ENCODE measurements at regions not wholly inside any gene's neighbourhood (a gene's known extent, or its start where the extent isn't known, plus 50 kb on each side); places are given as distances from the start of the nearest gene placed in this dataset.
"Not testable (repeated sequence)": the region's sequence is repeated elsewhere in the genome, so short reads cannot be mapped to it uniquely, and the experiment has no call there.

DNA sequence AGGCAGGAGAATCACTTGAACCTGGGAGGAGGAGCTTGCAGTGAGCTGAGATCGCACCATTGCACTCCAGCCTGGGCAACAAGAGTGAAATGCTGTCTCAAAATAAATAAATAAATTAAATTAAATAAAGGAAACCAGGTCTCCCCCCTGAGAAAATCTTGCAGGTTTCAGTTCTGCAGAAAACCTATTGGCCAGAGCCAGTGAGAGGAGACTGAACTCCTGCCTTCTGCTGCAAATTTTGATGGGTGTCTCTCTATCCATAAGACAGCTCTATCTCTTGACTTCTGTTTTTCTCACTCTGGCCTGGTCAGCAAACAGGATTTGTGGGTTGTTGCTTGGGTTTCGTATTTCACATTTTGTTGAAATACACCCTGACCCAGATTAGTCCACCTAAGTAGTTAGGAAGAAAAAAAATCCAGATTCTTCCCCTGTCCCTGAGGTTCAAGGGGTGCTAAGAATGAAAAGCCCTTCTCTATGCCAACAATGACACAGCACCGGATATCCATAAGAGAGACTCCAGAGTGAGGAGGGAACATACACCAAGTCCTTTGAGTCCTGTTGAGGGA lies 86.7 kb upstream of the MAP4K4 start:
- no peak for DNase-seq (ENCODE audit: low read depth in 2 of 2)

DNA sequence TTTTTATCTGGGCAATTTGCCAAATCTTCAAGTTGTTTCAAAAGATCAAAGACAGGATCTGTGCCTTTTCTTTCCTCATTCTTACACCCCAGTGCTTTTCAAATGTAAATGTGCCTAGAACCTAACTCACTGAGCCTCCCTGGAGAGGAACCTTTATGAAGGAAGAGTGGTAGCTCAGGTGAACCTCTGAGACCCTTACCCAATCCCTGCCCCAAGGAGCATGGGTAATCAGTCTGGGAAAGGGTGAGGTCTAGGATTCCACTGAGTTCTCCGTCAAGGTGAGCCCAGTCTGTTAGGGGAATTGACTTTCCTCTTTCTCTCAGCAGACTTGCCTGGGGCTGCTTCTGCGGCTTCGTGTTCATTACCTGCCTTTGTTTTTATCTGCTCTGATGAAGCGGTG lies 88.1 kb upstream of the MAP4K4 start:
- no peak for DNase-seq (ENCODE audit: low read depth in 2 of 2)

DNA sequence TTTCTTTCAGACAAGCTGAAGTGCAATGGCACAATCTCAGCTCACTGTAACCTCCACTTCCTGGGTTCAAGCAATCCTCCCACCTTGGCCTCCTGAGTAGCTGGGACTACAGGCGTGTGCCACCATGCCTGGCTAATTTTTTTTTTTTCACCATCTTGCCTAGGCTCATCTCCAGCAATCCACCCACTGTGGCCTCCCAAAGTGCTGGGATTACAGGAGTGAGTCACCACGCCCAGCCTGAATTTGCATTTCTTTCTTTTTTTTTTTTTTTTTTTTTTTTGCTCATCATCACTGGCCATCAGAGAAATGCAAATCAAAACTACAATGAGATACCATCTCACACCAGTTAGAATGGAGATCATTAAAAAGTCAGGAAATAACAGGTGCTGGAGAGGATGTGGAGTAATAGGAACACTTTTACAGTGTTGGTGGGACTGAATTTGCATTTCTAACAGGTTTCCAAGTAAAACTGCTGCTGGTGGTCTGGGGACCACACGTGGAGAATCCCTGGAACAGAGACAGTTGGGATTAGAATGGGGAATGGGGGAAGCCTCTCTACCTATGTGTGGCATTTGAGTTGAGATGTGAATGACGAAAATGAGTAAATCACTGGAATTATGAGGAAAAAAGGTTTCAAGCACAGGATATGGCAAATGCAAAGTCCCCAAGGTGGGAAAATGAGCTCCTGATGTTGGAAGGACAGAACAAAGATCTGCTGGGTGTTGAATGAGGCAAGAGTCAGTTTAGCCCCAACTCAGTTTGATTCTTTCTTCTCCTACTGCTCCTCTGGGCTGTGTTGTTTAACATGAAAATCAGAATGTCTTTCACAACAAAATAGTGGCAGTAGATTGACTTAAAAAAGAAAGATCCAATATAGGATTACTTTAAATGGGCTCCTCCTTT lies 88.8 kb upstream of the MAP4K4 start:
- no peak for DNase-seq (ENCODE audit: low read depth in 2 of 2)

DNA sequence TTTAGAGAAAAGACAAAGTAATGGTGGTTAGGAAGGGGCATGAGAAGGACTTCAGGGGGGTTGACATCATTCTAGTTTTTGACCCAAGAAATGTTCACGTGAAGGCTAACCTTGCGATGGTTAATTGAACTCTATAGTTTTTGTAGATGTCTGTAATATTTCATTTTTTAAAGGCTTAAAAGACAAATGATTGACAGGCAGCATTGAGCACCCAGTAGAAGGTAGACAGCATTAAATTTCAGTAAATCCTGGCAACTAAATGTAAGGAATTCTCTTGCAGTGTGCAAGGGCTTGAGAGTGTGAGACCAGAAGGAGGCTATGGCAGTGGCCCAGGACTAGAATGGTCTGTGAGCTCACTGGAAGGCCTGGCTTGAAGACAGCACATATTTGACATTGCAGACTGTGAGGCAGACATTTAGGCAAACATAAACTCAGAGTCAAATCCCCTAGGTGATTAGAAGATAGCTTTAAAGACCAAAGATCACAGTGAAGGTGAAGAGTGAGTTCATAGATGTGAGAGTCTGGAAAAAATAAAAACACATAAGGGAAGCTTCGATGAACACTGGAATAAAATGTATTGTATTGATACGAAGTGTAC lies 100.1 kb upstream of the MAP4K4 start:
- no peak for DNase-seq (ENCODE audit: low read depth in 2 of 2)

DNA sequence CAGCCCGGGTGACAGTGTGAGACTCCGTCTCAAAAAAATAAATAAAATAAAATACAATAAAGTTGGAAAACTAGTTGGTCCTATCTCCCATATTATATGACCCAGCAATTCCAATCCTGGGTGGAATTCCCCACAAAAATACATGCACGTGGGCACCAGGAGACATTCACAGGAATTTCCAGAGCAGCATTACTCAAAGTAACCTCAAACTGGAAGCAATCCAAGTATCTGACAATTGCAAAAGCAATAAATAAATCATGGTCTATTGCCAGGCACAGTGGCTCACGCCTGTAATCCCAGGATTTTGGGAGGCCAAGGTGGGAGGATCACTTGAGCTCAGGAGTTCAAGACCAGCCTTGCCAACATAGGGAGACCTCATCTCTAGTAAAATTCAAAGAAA lies 101.2 kb upstream of the MAP4K4 start:
- DNase-seq (ENCODE audit: low read depth in 2 of 2), result peak; percentile 30 to 39

DNA sequence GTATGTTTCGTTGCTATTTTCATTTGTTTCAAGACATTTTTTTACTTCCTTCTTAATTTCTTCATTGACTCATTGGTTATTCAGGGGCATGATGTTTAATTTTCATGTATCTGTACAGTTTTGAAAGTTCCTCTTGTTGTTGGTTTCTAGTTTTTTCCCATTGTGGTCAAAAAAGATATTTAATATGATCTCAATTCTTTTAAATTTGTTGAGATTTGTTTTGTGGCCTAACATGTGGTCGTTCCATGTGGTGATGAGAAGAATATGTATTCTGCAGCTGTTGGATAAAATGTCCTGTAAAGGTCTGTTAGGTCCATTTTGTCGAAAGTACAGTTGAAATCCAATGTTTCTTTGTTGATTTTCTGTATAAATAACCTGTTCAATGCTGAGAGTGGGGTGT lies 110.3 kb upstream of the MAP4K4 start:
- DNase-seq (ENCODE audit: low read depth in 2 of 2), result no peak

DNA sequence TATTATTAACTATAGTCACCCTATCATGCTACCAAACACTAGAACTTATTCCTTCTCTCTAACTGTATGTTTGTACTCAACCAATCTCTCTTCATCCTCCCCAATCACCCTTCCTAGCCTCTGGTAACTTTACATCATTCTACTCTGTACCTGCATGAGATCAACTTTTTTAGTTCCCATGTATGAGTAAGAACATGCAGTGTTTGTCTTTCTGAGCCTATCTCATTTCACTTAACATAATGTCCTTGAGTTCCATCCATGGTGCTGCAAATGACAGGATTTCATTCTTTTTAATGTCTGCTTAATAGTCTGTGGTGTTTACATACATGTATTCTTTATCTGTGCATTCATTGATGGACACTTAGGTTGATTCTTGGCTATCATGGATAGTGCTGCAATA lies 108.9 kb upstream of the RFX8 start:
- DNase-seq (ENCODE audit: low read depth in 2 of 2), result no peak

DNA sequence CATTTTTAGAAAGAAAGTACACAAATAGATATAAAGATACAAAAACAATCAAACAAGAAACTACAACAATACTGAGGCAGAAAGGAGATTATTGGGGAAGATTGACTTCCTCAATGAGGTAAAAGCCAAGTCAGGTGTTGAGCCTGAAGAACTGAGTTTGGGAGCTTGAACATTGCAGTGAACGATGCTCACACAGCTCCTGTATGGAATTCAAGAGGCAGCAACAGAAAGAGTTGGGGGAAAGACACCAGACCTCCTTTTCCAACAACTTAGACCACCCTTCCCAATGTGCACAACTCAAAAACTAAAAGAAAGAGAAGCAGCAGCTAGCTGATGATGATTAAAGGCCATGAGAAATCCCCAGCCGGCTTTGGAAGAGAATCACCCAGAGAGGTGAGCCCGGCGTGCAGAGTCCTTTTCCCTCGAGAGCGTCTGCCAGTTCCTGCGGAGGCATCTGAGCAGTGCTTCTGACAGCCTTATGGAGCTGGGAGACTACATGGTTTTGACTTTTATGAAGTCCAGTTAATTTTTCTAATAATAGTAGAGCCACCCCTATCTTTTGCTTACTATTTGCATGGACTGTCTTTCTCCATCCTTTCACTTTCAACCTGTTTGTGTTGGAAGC lies 106.9 kb upstream of the RFX8 start:
- no peak for DNase-seq (ENCODE audit: low read depth in 2 of 2)

DNA sequence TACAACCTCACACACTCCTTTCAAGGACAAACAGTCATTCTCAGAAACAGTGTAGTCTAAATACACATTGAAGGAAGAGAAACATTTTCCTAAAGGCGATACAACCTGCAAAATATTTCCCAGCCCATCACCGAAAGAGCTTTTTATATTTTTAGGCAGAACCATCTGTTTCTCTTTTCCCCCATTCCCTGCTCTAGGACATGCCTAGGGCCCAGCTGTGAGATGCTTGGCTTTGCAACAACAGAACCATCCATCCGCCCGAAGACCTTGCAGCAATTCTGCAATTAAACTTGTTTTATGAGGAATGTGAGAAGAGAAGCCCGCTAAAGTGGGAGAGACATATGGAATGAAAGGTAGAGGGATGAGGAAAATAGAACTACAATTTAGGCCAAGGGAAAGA lies 105.6 kb upstream of the RFX8 start:
- DNase-seq (ENCODE audit: low read depth in 2 of 2), result no peak

DNA sequence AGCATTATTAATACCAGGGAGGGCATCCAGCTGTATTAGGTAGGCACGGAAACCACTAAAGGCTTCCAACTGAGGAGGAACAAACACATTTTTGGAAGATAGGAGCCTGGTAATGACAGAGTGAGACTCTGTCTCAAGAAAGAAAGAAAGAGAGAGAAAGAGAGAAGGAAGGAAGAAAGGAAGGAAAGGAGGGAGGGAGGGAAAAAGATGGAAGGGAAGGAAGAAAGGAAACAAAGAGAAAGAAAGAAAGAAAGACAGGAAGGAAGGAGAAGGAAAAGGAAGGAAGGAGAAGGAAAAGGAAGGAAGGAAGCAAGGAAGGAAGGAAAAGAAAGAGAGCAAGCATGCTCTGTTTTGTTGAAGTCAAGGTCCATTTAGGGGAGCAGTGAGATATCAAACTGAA lies 103.8 kb upstream of the RFX8 start:
- DNase-seq (ENCODE audit: low read depth in 2 of 2), result no peak

DNA sequence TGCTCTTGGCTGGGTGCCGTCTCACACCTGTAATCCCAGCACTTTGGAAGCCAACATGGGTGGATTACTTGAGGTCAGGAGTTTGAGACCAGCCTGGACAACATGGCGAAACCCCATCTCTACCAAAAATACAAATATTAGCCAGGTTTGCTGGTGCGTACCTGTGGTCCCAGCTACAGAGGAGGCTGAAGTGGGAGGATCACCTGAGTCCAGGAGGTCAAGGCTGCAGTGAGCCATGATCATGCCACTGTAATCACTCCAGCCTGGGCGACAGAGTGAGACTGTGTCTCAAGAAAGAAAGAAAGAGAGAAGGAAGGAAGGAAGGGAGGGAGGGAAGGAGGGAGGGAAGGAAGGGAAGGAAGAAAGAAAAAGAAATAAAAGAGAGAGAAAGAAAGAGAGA lies 103.2 kb upstream of the RFX8 start:
- not testable (repeated sequence) for DNase-seq (ENCODE audit: low read depth in 2 of 2)

DNA sequence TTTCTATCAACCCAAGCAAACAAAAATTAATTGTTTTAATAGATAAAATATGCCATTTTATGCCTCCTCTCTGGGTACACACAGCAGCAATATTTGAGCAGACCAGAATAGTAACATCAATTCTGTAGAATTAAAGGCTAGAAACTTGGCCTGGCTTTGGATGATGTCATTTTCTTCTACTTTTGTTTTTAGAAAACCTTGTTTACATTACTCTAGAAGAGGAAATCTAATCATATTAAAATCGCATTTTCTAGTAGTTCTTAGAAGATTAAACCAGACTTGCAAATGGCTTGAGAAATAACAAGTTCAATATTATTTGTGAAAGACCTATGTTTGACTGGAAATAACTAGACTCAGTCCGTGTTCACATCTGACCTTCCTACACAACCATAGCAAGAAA lies 102.3 kb upstream of the RFX8 start:
- peak in 1 of 2 donors; percentile 39 for DNase-seq (ENCODE audit: low read depth in 2 of 2)

DNA sequence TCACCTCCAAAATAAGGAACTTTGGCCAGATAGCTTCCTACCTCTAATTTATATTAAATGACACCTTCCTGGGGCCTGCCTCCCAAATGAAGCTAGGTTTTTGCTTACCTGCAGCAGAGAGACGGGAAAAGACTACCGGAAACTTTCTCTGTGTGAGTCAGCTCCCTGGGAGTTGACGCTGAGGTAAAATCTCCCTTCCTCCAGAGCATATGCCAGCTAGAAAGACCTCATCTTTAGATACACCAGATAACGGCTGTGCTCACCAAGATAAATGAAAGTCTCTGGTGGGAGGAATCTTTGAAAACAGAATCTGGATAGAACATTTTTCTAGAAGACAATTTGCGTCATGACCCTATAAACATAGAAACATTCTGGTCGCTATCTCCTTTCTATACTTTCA lies 99.7 kb upstream of the RFX8 start:
- no peak for DNase-seq (ENCODE audit: low read depth in 2 of 2)

DNA sequence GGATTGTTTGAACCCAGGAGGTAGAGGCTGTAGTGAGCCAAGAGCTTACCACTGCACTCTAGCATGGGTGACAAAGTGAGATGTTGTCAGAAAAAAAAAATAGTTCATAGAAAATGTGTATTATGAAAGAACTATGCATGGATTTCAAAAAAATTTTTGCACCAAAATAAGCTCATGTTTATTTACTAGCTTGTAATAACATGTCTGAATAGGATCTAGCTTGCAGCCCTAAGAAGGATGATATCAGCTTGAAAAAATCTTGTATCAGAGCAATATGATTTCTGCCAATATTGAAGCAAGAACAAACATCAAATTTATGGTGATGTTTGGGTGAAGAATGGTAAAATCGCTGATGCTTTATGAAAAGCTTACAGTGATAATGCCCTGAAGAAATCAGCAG lies 97.0 kb upstream of the RFX8 start:
- no peak for DNase-seq (ENCODE audit: low read depth in 2 of 2)

DNA sequence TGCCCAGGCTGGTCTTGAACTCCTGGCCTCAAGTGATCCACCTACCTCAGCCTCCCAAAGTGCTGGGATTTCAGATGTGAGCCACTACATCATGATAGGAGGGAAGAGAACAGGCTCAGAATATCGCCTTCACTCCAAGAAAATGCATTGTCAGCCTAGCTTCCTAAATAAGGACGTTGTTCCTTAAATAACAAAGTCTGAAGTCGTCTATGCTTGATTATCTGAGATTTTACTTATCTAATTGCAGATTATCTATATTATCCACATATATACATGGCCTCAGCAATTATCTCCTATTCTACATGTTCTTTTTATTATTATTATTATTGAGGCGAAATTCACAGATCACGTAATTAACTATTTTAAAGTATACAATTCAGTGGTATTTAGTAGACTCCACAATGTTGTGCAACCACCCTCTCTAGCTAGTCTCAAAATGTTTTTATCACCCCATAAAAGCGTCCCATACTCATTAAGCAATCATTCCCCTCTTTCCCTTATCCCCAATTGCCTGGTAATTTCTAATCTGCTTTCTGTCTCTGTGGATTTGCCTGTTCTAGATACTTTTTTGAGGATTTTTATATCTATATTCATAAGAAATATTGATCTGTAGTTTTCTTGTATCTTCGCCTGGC lies 95.1 kb upstream of the RFX8 start:
- DNase-seq (ENCODE audit: low read depth in 2 of 2), result no peak

DNA sequence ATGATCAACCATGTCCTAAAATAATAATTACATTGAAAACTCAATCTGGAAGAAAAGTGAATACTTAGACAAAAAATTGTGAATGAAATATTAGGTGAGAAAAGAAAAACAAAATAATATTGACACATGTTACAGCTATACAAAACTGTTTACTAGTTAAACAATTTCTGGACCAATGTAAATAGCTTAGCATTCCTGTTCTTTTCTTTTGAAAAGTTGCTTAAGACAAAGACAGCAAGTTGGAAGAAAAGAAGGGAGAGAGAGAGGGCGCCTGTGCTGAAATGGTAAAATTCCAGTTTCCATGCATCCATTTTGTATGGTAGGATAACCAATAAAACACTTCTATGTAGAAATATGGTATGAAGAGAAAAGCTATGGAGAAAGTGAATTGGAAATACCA lies 94.1 kb upstream of the RFX8 start:
- DNase-seq (ENCODE audit: low read depth in 2 of 2), result no peak

DNA sequence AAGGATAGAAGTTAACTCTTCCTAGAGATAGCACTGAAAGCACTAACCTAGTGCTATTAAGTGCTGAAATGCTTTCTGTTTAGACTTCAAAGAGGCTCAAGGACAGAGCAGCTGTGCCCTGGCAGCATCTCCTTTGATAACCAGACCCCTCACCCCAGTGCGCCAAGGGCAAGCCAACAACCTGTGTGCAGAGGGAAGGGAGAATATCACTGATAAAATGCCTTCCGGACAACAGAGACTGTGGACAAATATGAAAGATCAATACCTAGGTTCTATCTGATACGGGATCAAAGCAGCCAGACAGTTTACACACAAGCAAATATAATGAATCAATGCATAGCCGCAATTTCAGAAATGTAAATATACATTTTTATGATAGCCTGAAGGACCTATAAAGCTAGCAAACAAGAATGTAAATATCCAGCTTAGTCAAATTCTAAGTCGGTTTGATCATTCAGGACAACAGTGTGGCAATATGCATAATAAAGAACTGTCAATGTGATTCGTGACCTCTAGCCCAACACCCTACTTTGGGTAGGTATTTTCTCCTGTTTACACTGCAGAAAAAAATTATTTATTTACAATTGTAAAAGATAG lies 91.8 kb upstream of the RFX8 start:
- no peak for DNase-seq (ENCODE audit: low read depth in 2 of 2)

DNA sequence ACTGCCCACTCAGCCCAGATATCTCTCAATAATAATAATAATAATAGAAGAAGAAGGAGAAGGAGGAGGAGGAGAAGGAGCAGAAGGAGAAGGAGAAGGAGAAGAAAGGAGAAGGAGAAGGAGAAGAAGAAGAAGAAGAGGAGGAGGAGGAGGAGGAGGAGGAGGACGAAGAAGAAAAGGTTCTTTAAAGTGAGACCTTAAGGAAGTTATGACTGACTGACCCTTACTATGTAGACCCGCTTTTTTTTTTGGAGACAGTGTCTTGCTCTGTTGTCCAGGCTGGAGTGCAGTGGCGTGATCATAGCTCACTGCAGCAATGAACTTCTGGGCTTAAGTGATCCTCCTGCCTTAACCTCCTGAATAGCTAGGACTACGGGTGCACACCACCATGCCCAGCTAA lies 88.9 kb upstream of the RFX8 start:
- no peak for DNase-seq (ENCODE audit: low read depth in 2 of 2)

DNA sequence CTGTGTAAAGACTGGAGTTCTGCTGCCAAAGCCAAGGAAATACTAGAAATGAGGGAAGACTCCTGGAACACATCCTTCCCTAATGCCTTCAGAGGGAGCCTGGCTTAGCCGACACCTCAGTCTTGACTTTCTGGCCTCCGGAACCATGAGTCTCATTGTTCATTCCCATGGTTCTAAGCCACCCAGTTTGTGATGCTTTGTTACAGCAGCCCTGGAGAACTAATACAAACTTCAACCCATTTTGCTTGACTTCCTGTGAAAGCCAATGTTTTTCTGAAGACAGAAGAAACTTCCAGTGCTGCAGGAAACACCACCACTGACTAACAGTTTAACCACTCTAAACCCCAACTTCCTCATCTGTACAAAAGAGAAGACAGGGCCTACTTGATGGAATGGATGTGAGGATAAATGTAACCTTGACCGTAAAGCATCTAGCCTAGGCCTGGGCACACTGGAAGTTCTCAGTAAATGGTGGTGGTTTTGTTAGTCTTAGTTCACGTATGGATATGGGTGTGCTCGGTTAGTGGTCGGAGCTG lies 85.9 kb upstream of the RFX8 start:
- peak in 1 of 2 donors; percentile 60 for DNase-seq (ENCODE audit: low read depth in 2 of 2)

DNA sequence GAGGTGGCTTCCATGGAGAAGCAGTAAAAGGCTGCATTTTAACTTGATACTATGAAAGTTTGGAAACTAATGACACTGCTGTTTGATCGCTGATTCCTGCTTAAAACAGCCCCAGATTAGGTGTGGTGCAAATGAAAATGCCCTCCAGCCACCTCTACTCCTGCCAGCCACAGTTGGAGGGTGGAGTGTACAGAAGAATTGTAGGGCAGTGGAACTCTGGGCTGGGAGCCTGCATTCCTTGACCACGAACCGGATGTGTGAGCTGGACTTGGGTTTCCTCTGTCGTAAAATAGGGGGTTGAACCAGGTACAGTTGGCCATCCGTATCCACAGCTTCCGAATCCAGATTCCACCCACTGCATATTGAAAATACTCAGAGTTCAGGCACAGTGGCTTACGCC lies 84.6 kb upstream of the RFX8 start:
- peak; percentile 90 to 91 for DNase-seq (ENCODE audit: low read depth in 2 of 2)

All from lung microvascular endothelial cell (primary cell).